ENCODE measurements at regions not wholly inside any gene's neighbourhood (a gene's known extent, or its start where the extent isn't known, plus 50 kb on each side); places are given as distances from the start of the nearest gene placed in this dataset.

DNA sequence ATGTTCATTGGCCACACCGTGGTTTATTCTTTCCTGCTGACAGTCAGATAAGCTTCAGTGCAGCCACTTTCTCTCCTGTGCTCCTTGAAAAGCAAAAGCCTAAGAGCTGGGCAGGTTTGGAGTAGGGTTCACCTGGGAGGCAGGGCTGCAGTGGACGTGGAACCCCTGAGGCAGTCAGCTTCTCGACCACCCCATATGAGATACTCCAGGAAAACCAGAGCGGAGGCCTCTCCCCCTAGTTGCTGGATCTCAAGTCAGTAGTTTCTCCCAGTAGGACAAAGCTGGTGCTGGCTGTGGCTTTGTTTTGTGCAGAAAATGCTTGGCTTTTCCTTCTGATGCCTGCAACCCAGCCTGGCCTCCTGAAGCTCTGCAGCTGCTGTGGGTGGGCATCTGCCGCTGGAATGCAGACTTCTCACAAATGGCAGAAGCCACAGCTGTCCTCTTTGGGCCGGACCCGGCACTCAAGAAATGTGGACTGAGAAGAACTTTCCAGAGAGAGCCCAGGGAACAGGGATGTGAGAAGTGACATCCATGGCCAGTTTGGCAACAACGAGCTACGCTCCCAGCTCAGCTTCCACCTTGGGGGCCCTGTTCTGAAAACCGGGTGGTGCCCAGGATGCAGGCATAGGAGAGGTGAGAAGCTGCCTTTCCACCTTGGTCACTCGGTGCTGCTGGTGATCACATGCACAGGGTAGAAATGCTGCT, 276.6 kb upstream of the TCERG1L start:
- Histone ChIP-seq H3K4me2 (ENCODE audit: low read length) (no peak overlapping the region), H3K56ac (ENCODE audit: low read length) (no peak overlapping the region), H3K4ac (ENCODE audit: low read depth, low read length) (no peak overlapping the region), H3K79me1 (ENCODE audit: low read length) (no peaks in the 10 kb centered on the region), H2AK5ac (ENCODE audit: low read length) (no peak overlapping the region), H2BK15ac (replicated peaks; ENCODE audit: low read depth) (no peak overlapping the region), H3K36me3 (ENCODE audit: control insufficient read depth, insufficient read depth, low read length) (no peaks in the 10 kb centered on the region), H3K79me2 (ENCODE audit: control insufficient read depth, insufficient read depth, low read length) (no peaks in the 10 kb centered on the region), H3K23ac (ENCODE audit: low read length) (no peak overlapping the region), H4K8ac (ENCODE audit: low read depth, low read length) (no peak overlapping the region), H3K18ac (ENCODE audit: low read length) (no peak overlapping the region), H2BK120ac (ENCODE audit: low read depth, low read length) (no peak overlapping the region), H3K27ac (ENCODE audit: low read depth, low read length) (no peak overlapping the region), H3K27me3 (ENCODE audit: insufficient read depth, low read length, poor library complexity) (no peaks in the 10 kb centered on the region), H3K4me3 (ENCODE audit: low read length) (no peak overlapping the region), H4K5ac (ENCODE audit: low read length) (no peak overlapping the region), H2BK5ac (ENCODE audit: low read length) (no peak overlapping the region), H3K4me1 (ENCODE audit: control insufficient read depth, low read depth, low read length) (no peaks in the 10 kb centered on the region), H3K9ac (ENCODE audit: low read length) (no peak overlapping the region)
- DNase-seq = no peak
- WGBS (ENCODE audit: extremely low coverage, insufficient coverage, low lambda C conversion rate) = no CpG with 5 or more reads among the region's 11 CpGs

DNA sequence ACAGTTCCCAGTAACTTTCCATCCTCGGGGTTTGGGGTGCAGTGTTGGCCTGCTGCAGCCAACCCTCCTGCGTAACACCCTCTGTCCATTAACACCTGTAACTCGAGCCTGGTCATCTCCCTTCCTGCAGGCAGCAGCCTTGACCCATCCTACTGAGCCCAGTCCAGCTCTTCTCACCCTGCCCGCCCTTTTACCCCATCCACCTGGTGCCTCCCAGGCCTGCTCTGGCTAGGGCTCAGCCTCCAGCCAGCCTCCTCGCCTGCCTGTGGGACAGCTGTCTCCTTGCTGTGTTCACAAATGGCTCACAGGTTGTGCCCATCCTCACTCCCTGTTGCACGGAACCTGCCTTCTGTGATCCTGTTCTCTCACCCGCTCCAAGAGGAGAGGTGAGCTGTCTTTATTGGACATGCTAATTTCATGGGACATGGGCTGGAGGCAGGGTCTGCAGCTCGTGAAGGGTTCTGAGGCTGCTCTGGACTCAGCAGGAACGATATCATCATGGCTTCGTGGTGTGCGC, 277.2 kb upstream of the TCERG1L start:
- no peak overlapping the region for H3K18ac ChIP-seq (ENCODE audit: low read length)
- no peaks in the 10 kb centered on the region for H3K36me3 ChIP-seq (ENCODE audit: control insufficient read depth, insufficient read depth, low read length)
- H3K4ac ChIP-seq (ENCODE audit: low read depth, low read length) = no peak overlapping the region
- no peaks in the 10 kb centered on the region for H3K79me2 ChIP-seq (ENCODE audit: control insufficient read depth, insufficient read depth, low read length)
- no peak overlapping the region for H3K56ac ChIP-seq (ENCODE audit: low read length)
- no peaks in the 10 kb centered on the region for H3K4me1 ChIP-seq (ENCODE audit: control insufficient read depth, low read depth, low read length)
- no peaks in the 10 kb centered on the region for H3K27me3 ChIP-seq (ENCODE audit: insufficient read depth, low read length, poor library complexity)
- DNase-seq = no peak
- no peaks in the 10 kb centered on the region for H3K79me1 ChIP-seq (ENCODE audit: low read length)
- H4K8ac ChIP-seq (ENCODE audit: low read depth, low read length) = no peak overlapping the region
- H2BK15ac ChIP-seq (replicated peaks; ENCODE audit: low read depth) = no peak overlapping the region
- H3K23ac ChIP-seq (ENCODE audit: low read length) = no peak overlapping the region
- no peak overlapping the region for H3K4me2 ChIP-seq (ENCODE audit: low read length)
- no peak overlapping the region for H2AK5ac ChIP-seq (ENCODE audit: low read length)
- no peak overlapping the region for H3K27ac ChIP-seq (ENCODE audit: low read depth, low read length)
- no peak overlapping the region for H2BK120ac ChIP-seq (ENCODE audit: low read depth, low read length)
- no peak overlapping the region for H3K9ac ChIP-seq (ENCODE audit: low read length)
- no CpG with 5 or more reads among the region's 11 CpGs for WGBS (ENCODE audit: extremely low coverage, insufficient coverage, low lambda C conversion rate)
- no peak overlapping the region for H2BK5ac ChIP-seq (ENCODE audit: low read length)
- H3K4me3 ChIP-seq (ENCODE audit: low read length) = no peak overlapping the region
- H4K5ac ChIP-seq (ENCODE audit: low read length) = no peak overlapping the region

DNA sequence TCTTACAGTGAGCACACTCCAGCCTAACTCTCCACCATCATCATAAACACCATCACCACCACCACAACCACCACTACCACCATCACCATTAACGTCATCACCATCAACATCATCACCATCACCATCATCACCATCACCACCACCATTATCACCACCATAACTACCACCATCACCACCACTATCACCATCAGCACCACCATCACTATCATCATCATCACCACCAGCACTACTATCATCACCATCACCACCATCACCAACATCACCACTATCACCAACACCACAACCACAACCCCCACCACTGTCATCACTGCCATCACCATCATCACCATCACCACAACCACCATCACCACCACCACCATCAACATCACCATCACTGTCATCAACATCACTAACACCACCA, 279.0 kb upstream of the TCERG1L start:
- no peak overlapping the region for H3K18ac ChIP-seq (ENCODE audit: low read length)
- no peak overlapping the region for H3K23ac ChIP-seq (ENCODE audit: low read length)
- no peak overlapping the region for H3K4ac ChIP-seq (ENCODE audit: low read depth, low read length)
- H3K9ac ChIP-seq (ENCODE audit: low read length) = no peak overlapping the region
- H3K4me1 ChIP-seq (ENCODE audit: control insufficient read depth, low read depth, low read length) = no peaks in the 10 kb centered on the region
- no peak overlapping the region for H3K4me3 ChIP-seq (ENCODE audit: low read length)
- H3K56ac ChIP-seq (ENCODE audit: low read length) = no peak overlapping the region
- H3K79me2 ChIP-seq (ENCODE audit: control insufficient read depth, insufficient read depth, low read length) = no peaks in the 10 kb centered on the region
- DNase-seq = no peak
- no peak overlapping the region for H2BK15ac ChIP-seq (replicated peaks; ENCODE audit: low read depth)
- no peak overlapping the region for H4K8ac ChIP-seq (ENCODE audit: low read depth, low read length)
- H3K4me2 ChIP-seq (ENCODE audit: low read length) = no peak overlapping the region
- H3K27ac ChIP-seq (ENCODE audit: low read depth, low read length) = no peak overlapping the region
- no peak overlapping the region for H2BK120ac ChIP-seq (ENCODE audit: low read depth, low read length)
- H3K36me3 ChIP-seq (ENCODE audit: control insufficient read depth, insufficient read depth, low read length) = no peaks in the 10 kb centered on the region
- H2AK5ac ChIP-seq (ENCODE audit: low read length) = no peak overlapping the region
- H2BK5ac ChIP-seq (ENCODE audit: low read length) = no peak overlapping the region
- no CpG with 5 or more reads among the region's 1 CpG for WGBS (ENCODE audit: extremely low coverage, insufficient coverage, low lambda C conversion rate)
- H3K79me1 ChIP-seq (ENCODE audit: low read length) = no peaks in the 10 kb centered on the region
- H3K27me3 ChIP-seq (ENCODE audit: insufficient read depth, low read length, poor library complexity) = no peaks in the 10 kb centered on the region
- H4K5ac ChIP-seq (ENCODE audit: low read length) = no peak overlapping the region

DNA sequence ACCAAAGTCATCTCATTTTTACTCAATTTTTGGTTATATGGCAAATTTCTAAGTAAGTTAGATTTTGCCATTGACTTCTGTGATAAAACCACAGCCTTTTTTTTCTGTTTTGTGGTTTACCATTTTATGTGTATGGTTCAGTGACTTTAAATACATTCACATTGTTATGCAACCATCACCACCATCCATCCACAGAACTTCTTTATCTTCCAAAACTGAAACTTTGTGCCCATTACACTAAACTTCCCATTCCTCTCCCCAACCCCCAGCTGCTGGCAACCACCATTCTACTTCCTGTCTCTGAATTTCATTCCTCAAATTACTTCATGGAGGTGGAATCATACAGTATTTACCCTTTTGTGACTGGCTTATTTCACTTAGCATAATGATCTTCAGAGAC, 280.4 kb upstream of the TCERG1L start:
- Histone ChIP-seq H3K4me2 (ENCODE audit: low read length) (no peak overlapping the region), H3K56ac (ENCODE audit: low read length) (no peak overlapping the region), H2AK5ac (ENCODE audit: low read length) (no peak overlapping the region), H3K36me3 (ENCODE audit: control insufficient read depth, insufficient read depth, low read length) (no peaks in the 10 kb centered on the region), H3K23ac (ENCODE audit: low read length) (no peak overlapping the region), H3K27me3 (ENCODE audit: insufficient read depth, low read length, poor library complexity) (no peaks in the 10 kb centered on the region), H3K4me1 (ENCODE audit: control insufficient read depth, low read depth, low read length) (no peaks in the 10 kb centered on the region), H3K4me3 (ENCODE audit: low read length) (no peak overlapping the region), H2BK5ac (ENCODE audit: low read length) (no peak overlapping the region), H2BK15ac (replicated peaks; ENCODE audit: low read depth) (no peak overlapping the region), H3K18ac (ENCODE audit: low read length) (no peak overlapping the region), H4K8ac (ENCODE audit: low read depth, low read length) (no peak overlapping the region), H2BK120ac (ENCODE audit: low read depth, low read length) (no peak overlapping the region), H4K5ac (ENCODE audit: low read length) (no peak overlapping the region), H3K9ac (ENCODE audit: low read length) (no peak overlapping the region), H3K79me1 (ENCODE audit: low read length) (no peaks in the 10 kb centered on the region), H3K27ac (ENCODE audit: low read depth, low read length) (no peak overlapping the region), H3K79me2 (ENCODE audit: control insufficient read depth, insufficient read depth, low read length) (no peaks in the 10 kb centered on the region), H3K4ac (ENCODE audit: low read depth, low read length) (no peak overlapping the region)
- DNase-seq = no peak

DNA sequence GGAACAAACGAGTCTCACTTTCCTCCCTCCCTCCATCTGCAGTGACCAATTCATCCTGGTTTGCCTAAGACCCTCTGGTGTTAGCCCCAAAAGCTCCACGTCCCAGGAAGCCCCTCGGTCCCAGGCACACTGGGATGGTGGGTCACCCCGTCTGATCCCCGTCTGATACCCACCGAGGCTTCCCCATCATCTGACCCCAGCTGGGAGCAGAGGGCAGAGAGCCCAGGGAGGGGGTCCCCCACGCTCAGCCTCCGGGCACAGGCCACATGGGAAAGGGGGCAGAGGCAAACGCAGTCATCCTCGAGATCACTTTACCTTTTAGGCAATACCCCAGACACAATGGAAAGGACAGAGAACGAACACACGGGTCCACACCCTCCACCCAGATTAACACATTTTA, 291.6 kb upstream of the PPP2R2D start:
- whole genome bisulfite sequencing (ENCODE audit: extremely low coverage, insufficient coverage, low lambda C conversion rate) = no CpG with 5 or more reads among the region's 12 CpGs
- H3K4ac ChIP-seq (ENCODE audit: low read depth, low read length) = no peak overlapping the region

DNA sequence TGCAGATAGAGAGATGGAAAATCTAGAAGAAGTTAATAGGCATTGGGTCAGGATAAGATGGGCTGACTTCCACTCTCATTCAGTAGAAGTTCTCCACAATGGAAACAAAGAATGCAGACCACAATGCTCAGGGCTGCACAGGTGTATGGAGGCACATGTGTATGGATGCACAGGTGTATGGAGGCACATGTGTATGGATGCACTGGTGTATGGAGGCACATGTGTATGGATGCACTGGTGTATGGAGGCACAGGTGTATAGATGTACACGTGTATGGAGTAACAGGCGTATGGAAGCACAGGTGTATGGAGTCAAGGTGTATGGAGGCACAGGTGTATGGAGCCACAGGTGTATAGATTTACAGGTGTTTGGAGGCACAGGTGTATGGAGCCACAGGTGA, 285.7 kb upstream of the PPP2R2D start:
- H3K36me3 ChIP-seq (ENCODE audit: control insufficient read depth, insufficient read depth, low read length) = no peaks in the 10 kb centered on the region
- H2BK120ac ChIP-seq (ENCODE audit: low read depth, low read length) = no peak overlapping the region
- H3K27ac ChIP-seq (ENCODE audit: low read depth, low read length) = no peak overlapping the region
- no peak overlapping the region for H3K9ac ChIP-seq (ENCODE audit: low read length)
- H3K79me1 ChIP-seq (ENCODE audit: low read length) = no peaks in the 10 kb centered on the region
- no peak overlapping the region for H3K4me2 ChIP-seq (ENCODE audit: low read length)
- H2BK5ac ChIP-seq (ENCODE audit: low read length) = no peak overlapping the region
- no peak overlapping the region for H3K23ac ChIP-seq (ENCODE audit: low read length)
- no peak overlapping the region for H3K4ac ChIP-seq (ENCODE audit: low read depth, low read length)
- no peaks in the 10 kb centered on the region for H3K27me3 ChIP-seq (ENCODE audit: insufficient read depth, low read length, poor library complexity)
- no peak for DNase-seq
- H3K56ac ChIP-seq (ENCODE audit: low read length) = no peak overlapping the region
- no peak overlapping the region for H3K4me3 ChIP-seq (ENCODE audit: low read length)
- no peak overlapping the region for H2AK5ac ChIP-seq (ENCODE audit: low read length)
- H3K18ac ChIP-seq (ENCODE audit: low read length) = no peak overlapping the region
- H3K4me1 ChIP-seq (ENCODE audit: control insufficient read depth, low read depth, low read length) = no peaks in the 10 kb centered on the region
- no peak overlapping the region for H2BK15ac ChIP-seq (replicated peaks; ENCODE audit: low read depth)
- WGBS (ENCODE audit: extremely low coverage, insufficient coverage, low lambda C conversion rate) = no CpG with 5 or more reads among the region's 2 CpGs
- no peak overlapping the region for H4K8ac ChIP-seq (ENCODE audit: low read depth, low read length)
- no peak overlapping the region for H4K5ac ChIP-seq (ENCODE audit: low read length)
- no peaks in the 10 kb centered on the region for H3K79me2 ChIP-seq (ENCODE audit: control insufficient read depth, insufficient read depth, low read length)

More for the DNA sequence above, 291.6 kb upstream of the PPP2R2D start:
- H3K27me3 ChIP-seq (ENCODE audit: insufficient read depth, low read length, poor library complexity) = no peaks in the 10 kb centered on the region
- no peak overlapping the region for H3K4me2 ChIP-seq (ENCODE audit: low read length)
- H2BK15ac ChIP-seq (replicated peaks; ENCODE audit: low read depth) = no peak overlapping the region
- H3K4me1 ChIP-seq (ENCODE audit: control insufficient read depth, low read depth, low read length) = no peaks in the 10 kb centered on the region
- no peaks in the 10 kb centered on the region for H3K79me1 ChIP-seq (ENCODE audit: low read length)
- no peaks in the 10 kb centered on the region for H3K36me3 ChIP-seq (ENCODE audit: control insufficient read depth, insufficient read depth, low read length)
- no peak overlapping the region for H3K56ac ChIP-seq (ENCODE audit: low read length)
- H2BK120ac ChIP-seq (ENCODE audit: low read depth, low read length) = no peak overlapping the region
- H3K79me2 ChIP-seq (ENCODE audit: control insufficient read depth, insufficient read depth, low read length) = no peaks in the 10 kb centered on the region
- H4K8ac ChIP-seq (ENCODE audit: low read depth, low read length) = no peak overlapping the region
- H2AK5ac ChIP-seq (ENCODE audit: low read length) = no peak overlapping the region
- no peak overlapping the region for H3K18ac ChIP-seq (ENCODE audit: low read length)
- H4K5ac ChIP-seq (ENCODE audit: low read length) = no peak overlapping the region
- DNase-seq = no peak
- no peak overlapping the region for H3K27ac ChIP-seq (ENCODE audit: low read depth, low read length)
- H3K4me3 ChIP-seq (ENCODE audit: low read length) = no peak overlapping the region
- H3K23ac ChIP-seq (ENCODE audit: low read length) = no peak overlapping the region
- H2BK5ac ChIP-seq (ENCODE audit: low read length) = no peak overlapping the region
- no peak overlapping the region for H3K9ac ChIP-seq (ENCODE audit: low read length)
